ENCODE measurements at regions not wholly inside any gene's neighbourhood (a gene's known extent, or its start where the extent isn't known, plus 50 kb on each side); places are given as distances from the start of the nearest gene placed in this dataset.
A peak's percentile ranks its signal among the peaks of the same experiment; 100 is the strongest.

DNA sequence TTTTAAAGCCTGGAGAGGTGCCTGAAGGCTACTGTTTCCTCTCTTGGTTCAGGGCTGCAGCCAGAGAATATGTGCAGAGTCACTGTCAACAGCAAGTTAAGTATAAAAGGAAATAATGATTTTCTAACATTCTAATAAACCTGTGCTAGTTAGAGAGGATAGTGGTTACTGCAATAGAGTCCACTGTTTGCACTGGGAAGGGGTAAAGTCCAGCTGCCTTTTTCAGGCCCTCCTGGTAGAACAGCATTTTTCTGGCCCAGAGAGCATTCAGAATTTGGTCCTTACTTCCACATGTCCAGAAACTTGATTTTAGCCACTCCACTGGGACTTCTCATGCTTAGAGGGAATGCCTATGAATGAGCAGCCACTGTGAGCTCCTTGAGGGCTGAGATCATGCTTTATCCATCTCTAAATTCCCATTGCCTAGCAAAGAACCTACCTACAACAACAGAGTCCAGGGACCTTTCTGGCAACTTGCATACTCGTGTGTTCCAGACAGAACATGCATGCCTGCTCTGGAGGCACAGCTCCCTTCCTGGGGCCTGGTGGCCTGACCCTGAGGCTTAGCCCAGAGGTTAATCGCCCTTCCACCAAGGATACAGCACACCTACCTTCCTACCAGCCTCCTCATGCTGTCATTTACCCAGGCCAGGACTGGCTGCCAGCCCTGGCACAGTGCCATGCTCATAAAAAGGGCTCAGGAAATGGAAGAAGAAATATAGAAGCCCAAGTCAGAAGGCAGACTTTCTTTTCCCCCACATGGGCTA lies 50.3 kb upstream of the ATP13A3 start:
- H3K36me3 ChIP-seq (ENCODE audit: insufficient read depth, low read length): no peaks in the 10 kb centered on the region
- no peaks in the 10 kb centered on the region for H3K9me3 ChIP-seq (ENCODE audit: low read length)
- H3K9ac ChIP-seq (ENCODE audit: low read length): no peak overlapping the region
- H3K4me3 ChIP-seq (ENCODE audit: low read depth in 1 of 2, low read length in 2 of 2): no peak overlapping the region
- no peaks in the 10 kb centered on the region for H3K27me3 ChIP-seq (ENCODE audit: control insufficient read depth in 1 of 2, insufficient read depth in 2 of 2, low read length in 2 of 2)
- H3K27ac ChIP-seq (ENCODE audit: low read depth, low read length): peak overlapping the region; percentile 52
- H3K4me1 ChIP-seq (ENCODE audit: insufficient read depth, low read length): peaks cover 12% of the 10 kb centered on the region
